Activated T-cell treated with anti-CD3 and anti-CD28 coated beads, Interleukin-2, amount 50 U/mL, for 72 hours (primary cell): ENCODE measurements at regions not wholly inside any gene's neighbourhood (a gene's known extent, or its start where the extent isn't known, plus 50 kb on each side); places are given as distances from the start of the nearest gene placed in this dataset.

Experiments
- ATAC-seq, 2 donors: fragments of 150-1000 bp; cut with Tn5 transposase; replicated peaks in 1 of 2; 2 replicates each; pipeline ENCODE4 v1.10.0; 2021; ENCODE audit warnings: moderate library complexity in 2 of 2, mild to moderate bottlenecking in 1 of 2
- DNase-seq, 2 donors: peaks; one replicate each; pipeline ENCODE4 v3.0.0; 2021 to 2022; ENCODE audit warnings: mixed read lengths in 1 of 2
- H3K27ac Mint-ChIP-seq: one replicate; pipeline ENCODE4 v1.8.0; 2022; ENCODE audit warnings: mild to moderate bottlenecking, moderate library complexity, mixed read lengths
- H3K27me3 Mint-ChIP-seq: one replicate; pipeline ENCODE4 v1.8.0; 2022; ENCODE audit warnings: low read depth, mixed read lengths
- H3K36me3 Mint-ChIP-seq, 2 donors: one replicate each; pipeline ENCODE4 v1.8.0; 2022; ENCODE audit warnings: mixed read lengths in 2 of 2, mild to moderate bottlenecking in 1 of 2; ENCODE audit not compliant: insufficient read depth in 2 of 2
- H3K4me1 Mint-ChIP-seq: one replicate; pipeline ENCODE4 v1.8.0; 2022; ENCODE audit warnings: low read depth, mixed read lengths
- H3K4me3 Mint-ChIP-seq, 2 donors: one replicate each; pipeline ENCODE4 v1.8.0; 2022; ENCODE audit warnings: mild to moderate bottlenecking in 2 of 2, mixed read lengths in 2 of 2, moderate library complexity in 2 of 2
- H3K9me3 Mint-ChIP-seq, 2 donors: one replicate each; pipeline ENCODE4 v1.8.0; 2022; ENCODE audit warnings: mixed read lengths in 2 of 2

GRCh38 chr18:44171301-44171700 is 509.4 kb upstream of the SETBP1 start:
- no peaks in the 10 kb centered on the region for H3K27me3 Mint-ChIP-seq
- H3K36me3 Mint-ChIP-seq, result peaks cover 1% of the 10 kb centered on the region in 2 donors
- no peaks in the 10 kb centered on the region for H3K4me1 Mint-ChIP-seq
- DNase-seq (no peak), ATAC-seq (no peak)
- H3K9me3 Mint-ChIP-seq, result peaks cover 4 to 5% of the 10 kb centered on the region in 2 donors
- H3K27ac Mint-ChIP-seq, result no peak overlapping the region
- H3K4me3 Mint-ChIP-seq, result no peak overlapping the region

GRCh38 chr18:44175891-44176290 is 504.8 kb upstream of the SETBP1 start:
- Mint-ChIP-seq H3K4me1 (no peaks in the 10 kb centered on the region), H3K27me3 (no peaks in the 10 kb centered on the region)
- no peak for ATAC-seq

GRCh38 chr18:44178476-44178875 is 502.2 kb upstream of the SETBP1 start:
- Mint-ChIP-seq H3K9me3 (peaks cover 3 to 6% of the 10 kb centered on the region in 2 donors), H3K27ac (no peak overlapping the region), H3K27me3 (no peaks in the 10 kb centered on the region), H3K36me3 (peaks cover 1% of the 10 kb centered on the region in 2 donors), H3K4me3 (no peak overlapping the region), H3K4me1 (no peaks in the 10 kb centered on the region)
- ATAC-seq, result no peak
- DNase-seq, result no peak

More at GRCh38 chr18:44175891-44176290, 504.8 kb upstream of the SETBP1 start:
- H3K4me3 Mint-ChIP-seq, result no peak overlapping the region
- H3K36me3 Mint-ChIP-seq, result peaks cover 1% of the 10 kb centered on the region in 2 donors
- peaks cover 5 to 6% of the 10 kb centered on the region in 2 donors for H3K9me3 Mint-ChIP-seq
- no peak overlapping the region for H3K27ac Mint-ChIP-seq
- DNase-seq, result no peak

GRCh38 chr18:44179693-44180092 is 501.0 kb upstream of the SETBP1 start:
- H3K27me3 Mint-ChIP-seq, result no peaks in the 10 kb centered on the region
- H3K4me1 Mint-ChIP-seq, result no peaks in the 10 kb centered on the region
- H3K9me3 Mint-ChIP-seq, result peaks cover 3 to 4% of the 10 kb centered on the region in 2 donors
- no peak for ATAC-seq
- no peak overlapping the region for H3K4me3 Mint-ChIP-seq
- no peak overlapping the region for H3K27ac Mint-ChIP-seq
- H3K36me3 Mint-ChIP-seq, result peaks cover 0 to 1% of the 10 kb centered on the region in 2 donors
- DNase-seq, result no peak

GRCh38 chr18:44180683-44181082 is 500.0 kb upstream of the SETBP1 start:
- no peak overlapping the region for H3K4me3 Mint-ChIP-seq
- H3K27ac Mint-ChIP-seq, result no peak overlapping the region
- no peak for ATAC-seq
- no peak for DNase-seq
- H3K36me3 Mint-ChIP-seq, result no peaks in the 10 kb centered on the region
- no peaks in the 10 kb centered on the region for H3K4me1 Mint-ChIP-seq
- H3K27me3 Mint-ChIP-seq, result no peaks in the 10 kb centered on the region
- H3K9me3 Mint-ChIP-seq, result peaks cover 3 to 4% of the 10 kb centered on the region in 2 donors

- ATAC-seq, result no peak
- no peaks in the 10 kb centered on the region for H3K27me3 Mint-ChIP-seq
- H3K36me3 Mint-ChIP-seq, result no peaks in the 10 kb centered on the region
Observed at GRCh38 chr18:44181951-44182747, 498.5 kb upstream of the SETBP1 start.

GRCh38 chr18:44186001-44186400 is 494.7 kb upstream of the SETBP1 start:
- H3K4me3 Mint-ChIP-seq, result no peak overlapping the region
- no peaks in the 10 kb centered on the region for H3K27me3 Mint-ChIP-seq
- H3K9me3 Mint-ChIP-seq, result no peaks in the 10 kb centered on the region
- H3K36me3 Mint-ChIP-seq, result no peaks in the 10 kb centered on the region
- DNase-seq (no peak), ATAC-seq (no peak)
- H3K4me1 Mint-ChIP-seq, result no peaks in the 10 kb centered on the region
- H3K27ac Mint-ChIP-seq, result no peak overlapping the region

More at GRCh38 chr18:44181951-44182747, 498.5 kb upstream of the SETBP1 start:
- H3K4me3 Mint-ChIP-seq, result no peak overlapping the region
- no peaks in the 10 kb centered on the region for H3K9me3 Mint-ChIP-seq
- no peaks in the 10 kb centered on the region for H3K4me1 Mint-ChIP-seq
- no peak overlapping the region for H3K27ac Mint-ChIP-seq
- no peak for DNase-seq

- Mint-ChIP-seq H3K36me3 (no peaks in the 10 kb centered on the region), H3K27ac (no peak overlapping the region), H3K4me3 (no peak overlapping the region), H3K27me3 (no peaks in the 10 kb centered on the region), H3K9me3 (no peaks in the 10 kb centered on the region), H3K4me1 (no peaks in the 10 kb centered on the region)
- DNase-seq, result no peak
- ATAC-seq, result no peak
Observed at GRCh38 chr18:44187090-44187489, 493.6 kb upstream of the SETBP1 start.

- Mint-ChIP-seq H3K27me3 (no peaks in the 10 kb centered on the region), H3K9me3 (peaks cover 0 to 2% of the 10 kb centered on the region in 2 donors), H3K4me3 (no peak overlapping the region), H3K27ac (no peak overlapping the region), H3K4me1 (no peaks in the 10 kb centered on the region), H3K36me3 (peaks cover 0 to 2% of the 10 kb centered on the region in 2 donors)
- ATAC-seq, result no peak
- DNase-seq, result no peak
Observed at GRCh38 chr18:44195394-44196140, 485.1 kb upstream of the SETBP1 start.

GRCh38 chr18:44197832-44198611 is 482.7 kb upstream of the SETBP1 start:
- Mint-ChIP-seq H3K4me1 (no peaks in the 10 kb centered on the region), H3K4me3 (no peak overlapping the region), H3K27ac (no peak overlapping the region), H3K27me3 (no peaks in the 10 kb centered on the region), H3K9me3 (peaks cover 0 to 2% of the 10 kb centered on the region in 2 donors), H3K36me3 (peaks cover 0 to 2% of the 10 kb centered on the region in 2 donors)
- ATAC-seq (no peak), DNase-seq (no peak)

- Mint-ChIP-seq H3K27ac (no peak overlapping the region), H3K4me1 (no peaks in the 10 kb centered on the region), H3K4me3 (no peak overlapping the region), H3K27me3 (no peaks in the 10 kb centered on the region), H3K9me3 (peaks cover 0 to 2% of the 10 kb centered on the region in 2 donors), H3K36me3 (peaks cover 0 to 2% of the 10 kb centered on the region in 2 donors)
- DNase-seq, result no peak
- ATAC-seq, result no peak
Observed at GRCh38 chr18:44198612-44199284, 481.9 kb upstream of the SETBP1 start.

- Mint-ChIP-seq H3K36me3 (no peaks in the 10 kb centered on the region), H3K27me3 (no peaks in the 10 kb centered on the region), H3K27ac (no peak overlapping the region), H3K4me3 (no peak overlapping the region), H3K4me1 (no peaks in the 10 kb centered on the region), H3K9me3 (peaks cover 0 to 6% of the 10 kb centered on the region in 2 donors)
- no peak for ATAC-seq
- no peak for DNase-seq
Observed at GRCh38 chr18:44213293-44213692, 467.4 kb upstream of the SETBP1 start.
